MCF 10A (cell line): ENCODE measurements at regions not wholly inside any gene's neighbourhood (a gene's known extent, or its start where the extent isn't known, plus 50 kb on each side); places are given as distances from the start of the nearest gene placed in this dataset.

Experiments used
- BruUV-seq: library from RNA; stranded (reverse); fragments of 400-500 nt; replicated peaks from 2 replicates; lab custom pipeline; 2021; lab: Mats Ljungman, UMichigan
- CTCF ChIA-PET: fragments of 300-600 bp; sonication (Branson Sonifier 250); formaldehyde crosslinking; extraction: SDS; loops from one replicate; lab custom pipeline; 2021; ENCODE audit warnings: antibody characterized with exemption, inconsistent platforms; lab: Yijun Ruan, JAX
- POLR2A ChIA-PET: fragments of 300-600, 350-650 bp; sonication (Branson Sonifier 250); formaldehyde crosslinking; extraction: SDS; loops from one replicate; lab custom pipeline; 2020; ENCODE audit warnings: antibody characterized with exemption, inconsistent platforms; lab: Yijun Ruan, JAX
- DNase-seq: peaks from one replicate; pipeline ENCODE4 v3.0.0-alpha.2; 2018; ENCODE audit not compliant: unreplicated experiment
- H3K27ac Mint-ChIP-seq: one replicate; pipeline ENCODE4 v1.8.0; 2022; ENCODE audit warnings: mild to moderate bottlenecking, low read depth, mixed read lengths; ENCODE audit not compliant: unreplicated experiment
- H3K27me3 Mint-ChIP-seq: one replicate; pipeline ENCODE4 v1.8.0; 2022; ENCODE audit warnings: mixed read lengths; ENCODE audit not compliant: insufficient read depth, unreplicated experiment
- H3K36me3 Mint-ChIP-seq: one replicate; pipeline ENCODE4 v1.8.0; 2022; ENCODE audit warnings: mild to moderate bottlenecking, moderate library complexity, mixed read lengths; ENCODE audit not compliant: insufficient read depth, unreplicated experiment
- H3K4me1 Mint-ChIP-seq: one replicate; pipeline ENCODE4 v1.8.0; 2022; ENCODE audit warnings: mixed read lengths; ENCODE audit not compliant: insufficient read depth, unreplicated experiment
- H3K4me3 Mint-ChIP-seq: one replicate; pipeline ENCODE4 v1.8.0; 2022; ENCODE audit warnings: mild to moderate bottlenecking, moderate library complexity, mixed read lengths; ENCODE audit not compliant: unreplicated experiment
- H3K9me3 Mint-ChIP-seq: one replicate; pipeline ENCODE4 v1.8.0; 2022; ENCODE audit warnings: mixed read lengths; ENCODE audit not compliant: unreplicated experiment
- CTCF ChIP-seq: fragments of 200-600 bp; IDR thresholded peaks from one replicate; pipeline ENCODE4 v1.8.0; 2022; ENCODE audit warnings: antibody characterized with exemption, mild to moderate bottlenecking; ENCODE audit not compliant: unreplicated experiment
- intact Hi-C: fragments of 100-400 bp; cut with micrococcal nuclease; formaldehyde crosslinking; loops from 2 replicates; pipeline ENCODE4 v1.14.1; 2022

- POLR2A ChIA-PET: no interaction called here
- CTCF ChIA-PET: no interaction called here
- Mint-ChIP-seq H3K27me3 (peaks cover 78% of the 10 kb centered on the region), H3K4me1 (no peaks in the 10 kb centered on the region), H3K4me3 (no peak overlapping the region), H3K36me3 (no peaks in the 10 kb centered on the region), H3K9me3 (peaks cover 7% of the 10 kb centered on the region), H3K27ac (no peak overlapping the region)
- TF ChIP-seq CTCF: no peak
- DNase-seq: no peak
- no TSS peak for BruUV-seq
- intact Hi-C loops: no loop called here
Measured at GRCh38 chr16:82524976-82525375, 101.8 kb upstream of the CDH13 start.

- no peak for DNase-seq
- Mint-ChIP-seq H3K27me3 (peaks cover 78% of the 10 kb centered on the region), H3K9me3 (peaks cover 7% of the 10 kb centered on the region), H3K36me3 (no peaks in the 10 kb centered on the region), H3K4me1 (no peaks in the 10 kb centered on the region), H3K4me3 (no peak overlapping the region), H3K27ac (no peak overlapping the region)
- CTCF ChIA-PET: interaction anchor here (0.5 kb wide), 1 partner anchor 67 kb away, joined by 3 read pairs; no protein-coding TSS in a partner anchor
- BruUV-seq: no TSS peak
- intact Hi-C loops: no loop called here
- no peak for TF ChIP-seq CTCF
- POLR2A ChIA-PET: no interaction called here
Measured at GRCh38 chr16:82523815-82524214, 103.0 kb upstream of the CDH13 start.

GRCh38 chr16:82522026-82522425, 104.7 kb upstream of the CDH13 start:
- H3K27ac Mint-ChIP-seq: no peak overlapping the region
- H3K9me3 Mint-ChIP-seq: peaks cover 7% of the 10 kb centered on the region
- no peak overlapping the region for H3K4me3 Mint-ChIP-seq
- H3K36me3 Mint-ChIP-seq: no peaks in the 10 kb centered on the region
- no peak for DNase-seq
- no peaks in the 10 kb centered on the region for H3K4me1 Mint-ChIP-seq
- BruUV-seq: no TSS peak
- TF ChIP-seq CTCF: no peak
- H3K27me3 Mint-ChIP-seq: peaks cover 81% of the 10 kb centered on the region
- ChIA-PET POLR2A (no interaction called here), CTCF (no interaction called here)
- intact Hi-C loops: no loop called here

- DNase-seq: no peak
- intact Hi-C loops: no loop called here
- TF ChIP-seq CTCF: no peak
- ChIA-PET POLR2A (interaction anchor here (0.8 kb wide), 1 partner anchor 16 kb away, joined by 4 read pairs; no protein-coding TSS in a partner anchor), CTCF (interaction anchor here (2.2 kb wide), 1 partner anchor 63 kb away, joined by 7 read pairs; no protein-coding TSS in a partner anchor)
- Mint-ChIP-seq H3K4me3 (no peak overlapping the region), H3K27ac (no peak overlapping the region), H3K9me3 (no peaks in the 10 kb centered on the region), H3K4me1 (no peaks in the 10 kb centered on the region), H3K36me3 (no peaks in the 10 kb centered on the region), H3K27me3 (peaks cover 80% of the 10 kb centered on the region)
- no TSS peak for BruUV-seq
Measured at GRCh38 chr16:82518811-82519210, 108.0 kb upstream of the CDH13 start.
